HEK293T (cell line): ENCODE measurements at regions not wholly inside any gene's neighbourhood (a gene's known extent, or its start where the extent isn't known, plus 50 kb on each side); places are given as distances from the start of the nearest gene placed in this dataset.

Experiments used
- ARNT ChIP-seq: fragments of 450-650 bp; IDR thresholded peaks from 2 replicates; pipeline ENCODE4 v1.6.1; 2017; ENCODE audit warnings: mild to moderate bottlenecking
- BHLHE40 ChIP-seq: fragments of 450-650 bp; IDR thresholded peaks from 2 replicates; pipeline ENCODE4 v1.6.1; 2016; ENCODE audit warnings: mild to moderate bottlenecking, moderate library complexity, borderline replicate concordance
- ELF4 ChIP-seq: fragments of 450-650 bp; IDR thresholded peaks from 2 replicates; pipeline ENCODE4 v1.6.1; 2017; ENCODE audit warnings: antibody characterized with exemption
- FOXA1 ChIP-seq: fragments of 450-650 bp; IDR thresholded peaks from 2 replicates; pipeline ENCODE4 v1.6.1; 2016; ENCODE audit warnings: mild to moderate bottlenecking
- FOXM1 ChIP-seq: fragments of 450-650 bp; IDR thresholded peaks from 2 replicates; pipeline ENCODE4 v1.6.1; 2017; ENCODE audit warnings: mild to moderate bottlenecking, borderline replicate concordance
- HDGF ChIP-seq: fragments of 450-650 bp; IDR thresholded peaks from 2 replicates; pipeline ENCODE4 v1.6.1; 2017; ENCODE audit warnings: antibody characterized with exemption, borderline replicate concordance
- L3MBTL2 ChIP-seq: fragments of 450-650 bp; conservative IDR thresholded peaks from 2 replicates; pipeline ENCODE4 v1.6.1; 2016; ENCODE audit warnings: mild to moderate bottlenecking
- NFRKB ChIP-seq: fragments of 450-650 bp; IDR thresholded peaks from 2 replicates; pipeline ENCODE4 v1.6.1; 2016; ENCODE audit warnings: mild to moderate bottlenecking, moderate library complexity
- SP1 ChIP-seq: fragments of 450-650 bp; IDR thresholded peaks from 2 replicates; pipeline ENCODE4 v1.6.1; 2017
- TARDBP ChIP-seq: fragments of 450-650 bp; IDR thresholded peaks from 2 replicates; pipeline ENCODE4 v1.6.1; 2016

DNA sequence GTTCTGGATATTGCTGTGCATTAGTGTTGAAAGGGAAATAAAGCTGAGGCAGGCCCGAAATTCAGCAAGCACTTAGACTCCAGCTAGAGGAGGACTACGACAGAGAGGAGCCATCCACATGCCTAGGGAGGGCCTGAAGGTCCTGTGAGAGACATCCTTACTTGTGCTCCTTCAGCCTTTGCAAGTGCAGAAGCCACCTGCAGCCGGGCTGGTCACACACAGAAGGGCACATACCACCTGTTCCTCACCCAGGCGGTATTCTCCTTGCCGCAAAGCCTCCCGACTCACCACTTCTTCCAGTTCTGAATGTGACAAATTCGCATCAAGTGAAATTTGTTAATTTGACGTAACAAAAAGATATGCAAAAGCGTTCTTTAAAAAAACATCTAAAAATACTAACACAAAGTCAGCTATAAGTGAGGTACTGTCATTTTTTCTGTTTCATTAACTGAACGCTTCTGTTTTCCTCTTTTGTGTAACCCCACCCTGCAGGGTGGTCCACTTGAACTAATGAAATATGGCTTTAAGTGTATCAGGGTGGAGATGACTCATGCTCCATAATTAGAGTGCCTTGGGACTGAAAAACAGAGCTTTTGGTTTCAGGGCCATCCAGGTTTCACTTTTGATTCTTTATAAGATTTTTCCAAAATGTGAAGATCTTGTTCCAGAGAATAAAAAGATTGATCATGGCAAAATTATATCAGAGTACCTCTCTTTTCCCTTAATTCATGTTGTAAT, 467.9 kb upstream of the ATP11B start:
- no peak for TF ChIP-seq L3MBTL2
- no peak for TF ChIP-seq SP1
- TF ChIP-seq ELF4 = no peak
- TF ChIP-seq BHLHE40 = no peak
- TF ChIP-seq FOXA1 = no peak
- TF ChIP-seq HDGF = no peak
- no peak for TF ChIP-seq NFRKB
- no peak for TF ChIP-seq TARDBP
- no peak for TF ChIP-seq ARNT
- TF ChIP-seq FOXM1 = no peak
